GM18517 (cell line): ENCODE measurements at regions not wholly inside any gene's neighbourhood (a gene's known extent, or its start where the extent isn't known, plus 50 kb on each side); places are given as distances from the start of the nearest gene placed in this dataset.

ENCODE experiments used
- ATAC-seq: cut with Tn5 transposase; IDR thresholded peaks from one replicate; pipeline ENCODE4 v1.9.1; 2021; ENCODE audit warnings: mild to moderate bottlenecking, moderate library complexity; ENCODE audit not compliant: unreplicated experiment

- no peak for ATAC-seq
Measured at GRCh38 chr18:54023471-54023870, 201.0 kb downstream of the MBD2 start.

GRCh38 chr18:54020966-54021365 lies 203.5 kb downstream of the MBD2 start:
- no peak for ATAC-seq

- ATAC-seq = no peak
Measured at GRCh38 chr18:54020156-54020745, 204.2 kb downstream of the MBD2 start.

GRCh38 chr18:54019641-54020040 lies 204.8 kb downstream of the MBD2 start:
- no peak for ATAC-seq

GRCh38 chr18:54013452-54013851 lies 211.0 kb downstream of the MBD2 start:
- ATAC-seq = no peak

GRCh38 chr18:54004828-54005227 lies 219.6 kb downstream of the MBD2 start:
- no peak for ATAC-seq

- ATAC-seq = no peak
Measured at GRCh38 chr18:54003195-54003594, 221.3 kb downstream of the MBD2 start.

- no peak for ATAC-seq
Measured at GRCh38 chr18:53997064-53997463, 227.4 kb downstream of the MBD2 start.

GRCh38 chr18:53994016-53994415 lies 230.5 kb downstream of the MBD2 start:
- ATAC-seq = no peak

- no peak for ATAC-seq
Measured at GRCh38 chr18:53991805-53992204, 232.7 kb downstream of the MBD2 start.

GRCh38 chr18:53991202-53991601 lies 233.3 kb downstream of the MBD2 start:
- ATAC-seq = no peak

GRCh38 chr18:53990485-53990884 lies 234.0 kb downstream of the MBD2 start:
- ATAC-seq = no peak

- ATAC-seq = no peak
Measured at GRCh38 chr18:53984021-53984420, 240.4 kb downstream of the MBD2 start.

- ATAC-seq = no peak
Measured at GRCh38 chr18:53971331-53971730, 253.1 kb downstream of the MBD2 start.

GRCh38 chr18:53952700-53953099 lies 271.8 kb downstream of the MBD2 start:
- ATAC-seq = peak; percentile 65

GRCh38 chr18:53950545-53950944 lies 273.9 kb downstream of the MBD2 start:
- ATAC-seq = no peak

- no peak for ATAC-seq
Measured at GRCh38 chr18:53948991-53949390, 275.5 kb downstream of the MBD2 start.

GRCh38 chr18:53947092-53947640 lies 277.3 kb downstream of the MBD2 start:
- no peak for ATAC-seq

- no peak for ATAC-seq
Measured at GRCh38 chr18:53946594-53946993, 277.9 kb downstream of the MBD2 start.

GRCh38 chr18:53944721-53945120 lies 279.7 kb downstream of the MBD2 start:
- no peak for ATAC-seq

- ATAC-seq = no peak
Measured at GRCh38 chr18:53943326-53943860, 281.1 kb downstream of the MBD2 start.

GRCh38 chr18:53941601-53942338 lies 282.7 kb downstream of the MBD2 start:
- no peak for ATAC-seq
